Hindlimb muscle (tissue), 1 donor: ENCODE measurements at regions not wholly inside any gene's neighbourhood (a gene's known extent, or its start where the extent isn't known, plus 50 kb on each side); places are given as distances from the start of the nearest gene placed in this dataset.
"Not testable (repeated sequence)": the region's sequence is repeated elsewhere in the genome, so short reads cannot be mapped to it uniquely, and the experiment has no call there.

Source experiments
- DNase-seq: peaks from one replicate; pipeline ENCODE4 v3.0.0-alpha.2; 2013

DNA sequence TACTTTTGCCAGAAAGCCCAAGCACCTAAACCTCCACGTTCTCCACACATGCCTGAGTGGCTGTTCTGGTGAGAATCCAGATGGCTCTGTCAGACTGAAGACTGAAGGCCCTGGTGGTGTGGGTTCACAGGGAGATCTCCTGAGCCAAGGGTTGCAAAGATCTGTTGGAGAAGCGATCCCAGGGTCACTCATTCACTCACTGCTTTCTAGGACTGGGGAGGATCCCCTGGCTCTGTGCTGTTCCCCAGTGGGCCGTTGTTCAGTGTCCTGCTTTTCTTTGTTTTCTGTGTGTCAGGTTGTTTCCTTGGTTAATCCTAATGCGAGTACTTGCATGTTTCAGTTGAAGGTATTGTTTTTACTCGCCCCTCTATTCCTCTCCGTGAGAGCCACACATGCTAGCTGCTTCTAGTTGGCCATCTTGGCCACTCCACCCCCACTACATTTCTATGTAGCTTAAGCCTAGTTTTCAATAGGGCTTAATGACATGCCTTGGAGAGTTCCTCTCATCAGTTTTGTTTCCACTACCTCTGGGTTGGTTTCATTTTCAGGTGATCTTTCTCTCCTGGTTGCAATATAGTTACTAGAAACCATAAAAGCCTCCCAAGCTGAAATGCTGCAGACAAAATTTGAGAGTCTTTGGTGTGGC lies 144.5 kb upstream of the SLC38A2 start:
- no peak for DNase-seq

DNA sequence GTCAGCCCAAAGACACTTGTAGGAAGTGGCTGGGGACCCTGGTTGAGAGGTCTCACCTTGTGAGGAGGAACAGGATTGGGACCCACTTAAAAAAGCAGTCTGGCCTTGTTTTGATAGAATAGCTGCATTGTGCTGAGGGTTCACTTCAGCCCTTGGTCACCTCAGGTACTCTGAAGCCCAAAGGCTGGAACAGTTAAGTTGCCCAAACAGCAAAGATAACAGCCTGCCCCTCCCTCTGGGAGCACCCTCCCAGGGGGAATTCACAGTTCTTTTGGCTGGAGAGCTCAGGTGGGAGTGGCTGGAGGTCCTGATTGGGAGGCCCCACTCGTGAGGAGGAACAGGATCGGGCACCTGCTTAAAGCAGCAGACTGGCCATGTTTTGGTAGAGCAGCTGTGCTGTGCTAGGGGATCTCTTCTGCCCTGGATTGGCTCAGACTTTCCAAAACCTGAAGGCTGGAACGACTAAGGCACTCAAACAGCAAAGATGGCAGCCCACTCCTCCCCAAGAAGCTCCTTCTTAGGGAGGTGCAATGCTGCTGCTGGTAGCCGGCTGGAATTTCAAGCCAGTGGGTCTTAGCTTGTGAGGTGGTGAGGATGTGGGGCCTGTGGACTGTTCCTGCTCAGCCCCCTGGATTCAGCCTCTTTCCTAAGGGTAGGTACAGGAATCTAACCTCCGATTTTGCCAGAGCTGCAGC lies 143.8 kb upstream of the SLC38A2 start:
- no peak for DNase-seq

- no peak for DNase-seq
Observed at GRCh38 chr12:46515829-46516228, 143.3 kb upstream of the SLC38A2 start.

DNA sequence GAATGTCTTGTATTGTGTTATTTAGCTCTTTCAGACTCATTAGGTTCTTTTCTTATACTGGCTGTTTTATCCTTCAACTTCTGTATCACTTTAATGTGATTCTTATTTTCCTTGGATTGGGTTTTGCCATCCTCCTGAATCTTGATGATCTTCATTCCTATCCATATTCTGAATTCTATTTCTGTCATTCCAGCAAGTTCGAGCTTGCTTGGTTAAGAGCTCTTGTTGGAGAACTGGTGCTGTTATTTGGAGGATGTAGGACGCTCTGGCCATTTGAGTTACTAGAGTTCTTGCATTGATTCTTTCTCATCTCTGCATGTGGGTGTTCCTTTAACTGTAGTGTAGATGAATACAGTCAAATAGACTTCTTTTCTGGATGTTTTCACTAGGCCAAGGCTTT lies 142.3 kb upstream of the SLC38A2 start:
- DNase-seq = no peak

DNA sequence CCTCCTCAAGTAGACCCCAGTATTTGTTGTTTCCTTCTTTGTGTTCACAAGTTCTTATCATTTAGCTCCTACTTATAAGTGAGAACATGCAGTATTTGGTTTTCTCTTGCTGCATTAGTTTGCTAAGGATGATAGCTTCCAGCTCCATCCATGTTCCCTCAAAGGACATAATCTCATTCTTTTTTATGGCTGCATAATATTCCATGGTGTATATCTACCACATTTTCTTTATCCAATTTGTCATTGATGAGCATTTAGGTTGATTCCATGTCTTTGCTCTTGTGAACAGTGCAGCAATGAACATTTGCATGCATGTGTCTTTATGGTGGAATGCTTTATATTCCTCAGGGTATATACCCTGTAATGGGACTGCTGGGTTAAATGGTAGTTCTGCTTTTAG lies 137.7 kb upstream of the SLC38A2 start:
- DNase-seq = not testable (repeated sequence)

DNA sequence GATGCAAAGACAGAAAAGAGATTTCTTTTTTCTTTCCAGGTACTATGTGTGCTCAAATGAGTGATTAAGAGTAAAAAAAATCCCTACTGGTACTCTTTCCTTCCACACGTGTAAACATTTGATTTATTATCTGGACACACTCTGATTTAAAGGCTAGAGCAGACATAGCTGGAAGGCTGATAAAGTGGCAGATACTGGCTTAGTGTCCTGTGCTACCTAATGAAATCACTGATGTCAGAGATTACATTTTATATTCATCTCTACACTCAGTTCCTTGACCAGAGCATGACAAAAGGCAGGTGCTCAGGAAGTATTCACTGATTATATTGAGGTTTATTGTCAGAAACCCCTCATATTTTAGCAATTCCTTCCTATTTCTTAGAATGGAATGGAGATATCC lies 136.6 kb upstream of the SLC38A2 start:
- DNase-seq = no peak

DNA sequence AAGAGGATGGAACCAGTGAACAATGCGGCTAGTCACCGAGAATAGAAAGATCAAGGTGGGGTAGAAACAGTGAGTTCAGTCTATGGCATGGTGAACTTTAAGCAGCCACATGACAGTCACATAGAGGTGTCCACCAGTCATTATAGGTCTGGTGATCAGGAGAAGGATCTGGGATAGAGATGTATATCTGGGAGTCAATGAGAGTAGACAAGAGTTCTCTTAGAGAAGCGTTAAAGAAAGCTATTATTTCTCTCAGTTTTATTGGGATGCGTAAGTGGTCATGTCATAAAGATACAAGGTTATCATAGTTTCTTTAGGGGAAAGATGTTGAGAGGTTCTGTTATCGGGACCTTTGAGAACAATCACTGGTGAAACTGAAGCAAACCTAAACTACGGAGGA lies 136.1 kb upstream of the SLC38A2 start:
- DNase-seq = no peak

- DNase-seq = no peak
Observed at GRCh38 chr12:46507766-46508165, 135.2 kb upstream of the SLC38A2 start.

GRCh38 chr12:46506961-46507360 lies 134.4 kb upstream of the SLC38A2 start:
- no peak for DNase-seq

GRCh38 chr12:46506198-46506597 lies 133.6 kb upstream of the SLC38A2 start:
- no peak for DNase-seq

DNA sequence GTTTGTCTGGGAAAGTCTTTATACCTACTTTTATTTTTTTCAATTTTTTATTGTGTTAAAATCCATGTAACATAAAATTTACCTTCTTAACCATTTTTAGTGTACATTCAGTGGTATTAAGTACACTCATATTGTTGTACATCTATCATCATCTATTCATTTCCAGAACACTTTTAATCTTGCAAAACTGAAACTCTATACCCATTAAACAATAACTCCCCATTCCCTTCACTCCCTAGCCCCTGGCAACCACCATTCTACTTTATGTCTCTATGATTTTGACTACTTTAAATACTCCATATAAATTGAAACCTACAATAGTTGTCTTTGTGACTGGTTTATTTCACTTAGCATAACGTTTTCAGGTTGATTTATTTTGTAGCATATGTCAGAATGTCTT lies 131.9 kb upstream of the SLC38A2 start:
- DNase-seq = no peak

GRCh38 chr12:46503637-46504175 lies 131.1 kb upstream of the SLC38A2 start:
- no peak for DNase-seq

DNA sequence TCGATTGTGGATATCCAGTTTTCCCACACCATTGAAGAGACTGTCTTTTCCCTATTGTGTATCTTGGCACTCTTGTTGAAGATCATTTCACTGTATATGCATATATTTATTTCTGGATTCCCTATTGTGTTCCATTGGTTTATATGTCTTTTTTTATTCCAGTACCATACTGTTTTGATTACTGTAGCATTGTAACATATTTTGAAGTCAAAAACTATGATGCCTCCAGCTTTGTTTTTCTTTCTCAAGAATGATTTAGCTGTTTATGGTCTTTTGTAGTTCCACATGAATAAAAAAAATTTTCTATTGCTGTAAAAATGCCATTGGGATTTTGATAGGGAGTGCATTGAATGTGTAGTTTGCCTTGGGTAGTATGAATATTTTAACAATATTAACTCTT lies 128.1 kb upstream of the SLC38A2 start:
- DNase-seq = no peak

DNA sequence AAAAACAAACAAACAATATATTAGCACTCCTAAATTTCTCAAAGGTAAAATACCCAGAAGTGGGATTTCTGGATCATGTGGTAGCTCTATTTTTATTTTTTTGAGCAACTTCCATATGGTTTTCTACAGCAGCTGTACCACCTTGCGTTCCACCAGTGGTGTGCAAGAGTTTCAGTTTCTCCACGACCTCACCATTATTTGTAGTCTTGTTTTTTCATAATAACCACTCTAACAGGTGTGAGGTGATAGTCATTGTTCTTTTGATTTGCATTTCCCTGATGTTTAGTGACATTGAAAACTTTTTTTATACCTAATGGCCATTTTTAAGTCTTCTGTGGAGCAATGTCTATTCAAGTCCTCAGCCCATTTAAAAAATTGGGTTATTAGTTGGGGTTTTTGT lies 127.3 kb upstream of the SLC38A2 start:
- no peak for DNase-seq

- no peak for DNase-seq
Observed at GRCh38 chr12:46499226-46499625, 126.7 kb upstream of the SLC38A2 start.

- DNase-seq = no peak
Observed at GRCh38 chr12:46497739-46498138, 125.2 kb upstream of the SLC38A2 start.

GRCh38 chr12:46494424-46494823 lies 121.9 kb upstream of the SLC38A2 start:
- DNase-seq = no peak

- DNase-seq = no peak
Observed at GRCh38 chr12:46493834-46494181, 121.2 kb upstream of the SLC38A2 start.

DNA sequence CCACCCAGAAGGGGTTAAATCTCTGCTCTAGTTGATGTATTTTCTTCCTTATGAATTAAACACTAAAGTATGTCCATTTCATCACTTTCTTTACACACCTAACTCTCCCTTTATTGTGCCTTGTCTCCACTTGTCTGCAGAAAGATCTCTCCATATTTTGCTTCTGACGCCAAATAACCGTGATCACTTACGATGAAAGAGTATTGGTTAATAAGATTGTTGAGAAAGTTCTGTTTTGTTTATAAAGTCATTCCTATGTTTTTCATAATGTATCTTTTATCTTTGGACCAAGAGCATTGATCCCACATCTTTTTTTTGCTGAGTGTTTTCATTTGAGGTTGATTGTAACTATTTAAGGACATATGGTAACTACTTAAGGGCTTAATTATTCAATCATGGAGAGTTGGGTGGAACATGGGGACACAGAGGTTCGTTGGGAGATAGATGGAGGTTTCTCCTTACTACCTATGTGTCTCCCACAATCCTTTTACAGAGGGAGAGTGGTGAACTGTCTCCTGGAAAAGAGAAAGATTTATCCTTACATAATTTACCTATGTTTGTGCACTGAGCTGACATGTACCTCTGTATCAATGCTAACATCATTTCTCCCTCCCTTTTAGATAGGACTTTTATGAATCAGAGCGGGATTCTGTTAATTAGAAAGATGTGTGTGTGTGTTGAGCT lies 120.7 kb upstream of the SLC38A2 start:
- no peak for DNase-seq

DNA sequence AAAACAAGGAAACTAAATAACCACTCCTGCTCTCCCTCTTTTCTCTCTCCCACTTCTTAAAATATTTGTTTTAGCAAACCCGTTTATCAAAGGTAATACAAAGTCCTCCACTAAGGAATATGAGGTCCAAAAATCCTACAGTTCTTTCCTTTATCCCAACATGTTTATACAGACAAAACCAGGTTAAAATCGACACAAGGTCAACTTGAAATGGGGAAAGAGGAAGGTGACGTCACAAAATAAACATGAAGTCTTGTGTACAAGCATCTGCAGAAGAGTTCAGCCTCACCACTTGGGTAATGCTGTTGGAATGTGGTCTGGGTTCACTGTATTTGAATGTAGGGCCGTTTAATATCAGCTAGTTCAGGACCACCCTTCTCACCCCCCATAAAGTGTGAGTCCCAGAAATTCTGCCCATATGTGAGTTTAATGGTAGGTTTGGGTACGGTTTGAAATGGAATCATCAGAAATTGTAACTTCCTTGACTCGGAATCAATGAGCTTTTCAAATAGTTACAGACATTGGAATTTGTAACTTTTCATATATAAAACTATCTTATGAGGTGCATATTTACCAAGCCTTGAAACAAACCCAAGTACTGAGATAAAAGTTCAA lies 120.0 kb upstream of the SLC38A2 start:
- DNase-seq = no peak

GRCh38 chr12:46491548-46491947 lies 119.0 kb upstream of the SLC38A2 start:
- DNase-seq = no peak

- no peak for DNase-seq
Observed at GRCh38 chr12:46490635-46491034, 118.1 kb upstream of the SLC38A2 start.

DNA sequence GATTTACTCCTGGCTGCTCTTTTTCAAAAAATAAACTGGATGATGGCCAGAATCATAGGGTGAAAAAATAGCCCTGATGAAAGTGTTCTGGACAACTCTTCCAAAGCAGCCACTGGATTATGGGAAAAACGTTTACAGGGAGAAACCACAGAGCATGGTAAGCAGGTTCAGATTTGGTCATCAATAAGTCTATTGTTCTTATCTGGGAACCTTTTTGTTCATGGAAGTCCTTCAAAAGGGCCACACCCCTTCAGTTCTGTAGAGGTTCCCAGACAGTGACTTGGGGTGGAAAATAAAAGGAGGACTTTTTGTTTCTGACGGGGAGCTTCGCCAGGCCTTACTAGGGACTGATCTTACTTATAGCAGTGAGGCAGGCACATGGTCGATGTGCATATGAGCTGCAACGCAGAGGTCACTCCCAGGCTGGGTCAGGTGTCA lies 117.4 kb upstream of the SLC38A2 start:
- no peak for DNase-seq
